Naive thymus-derived CD8-positive, alpha-beta T cell (primary cell): ENCODE measurements at regions not wholly inside any gene's neighbourhood (a gene's known extent, or its start where the extent isn't known, plus 50 kb on each side); places are given as distances from the start of the nearest gene placed in this dataset.

Experiments
- ATAC-seq, 2 donors: fragments of 150-1000 bp; cut with Tn5 transposase in 1 of 2; sonication (Bioruptor Pico), chemical (Tn5 transposase) in 1 of 2; 1 replicate in 1 of 2; 2 replicates in 1 of 2; pipeline ENCODE4 v1.10.0; 2021; ENCODE audit warnings: mild to moderate bottlenecking in 2 of 2, moderate library complexity in 2 of 2
- POLR2A ChIA-PET: fragments of 350-600 bp; sonication (Branson Sonifier 250); formaldehyde crosslinking; loops from one replicate; lab custom pipeline; 2021; ENCODE audit warnings: antibody characterized with exemption; lab: Charles Lee
- DNase-seq, 10 donors: peaks; one replicate each; pipeline versions ENCODE4 v3.0.0 to v3.0.0-alpha.2; 2020 to 2022
- H3K27ac Mint-ChIP-seq, 10 donors: one replicate each; pipeline ENCODE4 v1.8.0; 2020 to 2022; ENCODE audit warnings: mild to moderate bottlenecking in 10 of 10, mixed read lengths in 10 of 10, moderate library complexity in 4 of 10, inconsistent platforms in 1 of 10
- H3K27me3 Mint-ChIP-seq, 5 donors: one replicate each; pipeline ENCODE4 v1.8.0; 2021 to 2022; ENCODE audit warnings: mixed read lengths in 5 of 5
- H3K36me3 Mint-ChIP-seq, 3 donors: one replicate each; pipeline ENCODE4 v1.8.0; 2020 to 2022; ENCODE audit warnings: mixed read lengths in 3 of 3, mild to moderate bottlenecking in 2 of 3, inconsistent platforms in 1 of 3
- H3K4me1 Mint-ChIP-seq, 4 donors: one replicate each; pipeline ENCODE4 v1.8.0; 2021 to 2022; ENCODE audit warnings: mixed read lengths in 4 of 4
- H3K4me3 Mint-ChIP-seq, 10 donors: one replicate each; pipeline ENCODE4 v1.8.0; 2020 to 2022; ENCODE audit warnings: mild to moderate bottlenecking in 10 of 10, mixed read lengths in 10 of 10, moderate library complexity in 6 of 10, inconsistent platforms in 1 of 10
- H3K9me3 Mint-ChIP-seq, 9 donors: one replicate each; pipeline ENCODE4 v1.8.0; 2020 to 2022; ENCODE audit warnings: mixed read lengths in 9 of 9, mild to moderate bottlenecking in 3 of 9, inconsistent platforms in 1 of 9, moderate library complexity in 1 of 9

- peaks cover 1 to 20% (median 8%) of the 10 kb centered on the region in 9 donors for H3K9me3 Mint-ChIP-seq
- POLR2A ChIA-PET: no interaction called here
These were observed 1704.5 kb upstream of the RAG2 start for GRCh38 chr11:38302564-38302963.

GRCh38 chr11:38300570-38300969 is 1702.5 kb upstream of the RAG2 start:
- Mint-ChIP-seq H3K4me1 (no peaks in the 10 kb centered on the region), H3K4me3 (no peak overlapping the region), H3K36me3 (no peaks in the 10 kb centered on the region), H3K27me3 (no peaks in the 10 kb centered on the region), H3K27ac (no peak overlapping the region), H3K9me3 (peaks cover 6 to 24% (median 11%) of the 10 kb centered on the region in 9 donors)
- DNase-seq (no peak), ATAC-seq (no peak)
- POLR2A ChIA-PET: no interaction called here

More at GRCh38 chr11:38302564-38302963, 1704.5 kb upstream of the RAG2 start:
- ATAC-seq: no peak
- H3K36me3 Mint-ChIP-seq: no peaks in the 10 kb centered on the region
- H3K27me3 Mint-ChIP-seq: no peaks in the 10 kb centered on the region
- H3K4me3 Mint-ChIP-seq: no peak overlapping the region
- DNase-seq: no peak
- no peak overlapping the region for H3K27ac Mint-ChIP-seq
- H3K4me1 Mint-ChIP-seq: no peaks in the 10 kb centered on the region

GRCh38 chr11:38296211-38296776 is 1698.3 kb upstream of the RAG2 start:
- DNase-seq (no peak), ATAC-seq (no peak)
- H3K27me3 Mint-ChIP-seq: no peaks in the 10 kb centered on the region
- no peak overlapping the region for H3K4me3 Mint-ChIP-seq
- peaks cover 11 to 33% (median 13%) of the 10 kb centered on the region in 9 donors for H3K9me3 Mint-ChIP-seq
- POLR2A ChIA-PET: no interaction called here
- no peaks in the 10 kb centered on the region for H3K36me3 Mint-ChIP-seq
- H3K27ac Mint-ChIP-seq: no peak overlapping the region
- H3K4me1 Mint-ChIP-seq: no peaks in the 10 kb centered on the region

- H3K4me3 Mint-ChIP-seq: no peak overlapping the region
These were observed 1684.7 kb upstream of the RAG2 start for GRCh38 chr11:38282718-38283117.

GRCh38 chr11:38278457-38279141 is 1680.6 kb upstream of the RAG2 start:
- Mint-ChIP-seq H3K4me3 (no peak overlapping the region), H3K9me3 (peaks cover 0 to 13% (median 2%) of the 10 kb centered on the region in 9 donors), H3K4me1 (no peaks in the 10 kb centered on the region)

More at GRCh38 chr11:38282718-38283117, 1684.7 kb upstream of the RAG2 start:
- Mint-ChIP-seq H3K9me3 (peaks cover 0 to 9% (median 5%) of the 10 kb centered on the region in 9 donors), H3K27me3 (no peaks in the 10 kb centered on the region), H3K36me3 (no peaks in the 10 kb centered on the region), H3K27ac (no peak overlapping the region), H3K4me1 (no peaks in the 10 kb centered on the region)
- ATAC-seq: no peak
- DNase-seq: no peak
- POLR2A ChIA-PET: no interaction called here

GRCh38 chr11:38274031-38274430 is 1676.0 kb upstream of the RAG2 start:
- no peak overlapping the region for H3K4me3 Mint-ChIP-seq
- no peaks in the 10 kb centered on the region for H3K4me1 Mint-ChIP-seq
- no peak for ATAC-seq

More at GRCh38 chr11:38278457-38279141, 1680.6 kb upstream of the RAG2 start:
- ATAC-seq (no peak), DNase-seq (peak in 1 of 10 donors; percentile 8)
- Mint-ChIP-seq H3K27me3 (no peaks in the 10 kb centered on the region), H3K27ac (no peak overlapping the region), H3K36me3 (no peaks in the 10 kb centered on the region)
- POLR2A ChIA-PET: no interaction called here

GRCh38 chr11:38272376-38272775 is 1674.3 kb upstream of the RAG2 start:
- no peak for DNase-seq
- Mint-ChIP-seq H3K9me3 (peaks cover 0 to 20% (median 13%) of the 10 kb centered on the region in 9 donors), H3K4me3 (no peak overlapping the region), H3K27me3 (no peaks in the 10 kb centered on the region), H3K27ac (no peak overlapping the region), H3K4me1 (no peaks in the 10 kb centered on the region), H3K36me3 (no peaks in the 10 kb centered on the region)
- ATAC-seq: no peak
- POLR2A ChIA-PET: no interaction called here

More at GRCh38 chr11:38274031-38274430, 1676.0 kb upstream of the RAG2 start:
- POLR2A ChIA-PET: no interaction called here
- no peak overlapping the region for H3K27ac Mint-ChIP-seq
- H3K27me3 Mint-ChIP-seq: no peaks in the 10 kb centered on the region
- H3K36me3 Mint-ChIP-seq: no peaks in the 10 kb centered on the region
- H3K9me3 Mint-ChIP-seq: peaks cover 0 to 14% (median 10%) of the 10 kb centered on the region in 9 donors
- DNase-seq: no peak

- H3K4me3 Mint-ChIP-seq: no peak overlapping the region
- H3K4me1 Mint-ChIP-seq: no peaks in the 10 kb centered on the region
- peaks cover 0 to 26% (median 12%) of the 10 kb centered on the region in 9 donors for H3K9me3 Mint-ChIP-seq
- DNase-seq: no peak
- POLR2A ChIA-PET: no interaction called here
- H3K36me3 Mint-ChIP-seq: no peaks in the 10 kb centered on the region
- H3K27me3 Mint-ChIP-seq: no peaks in the 10 kb centered on the region
- no peak for ATAC-seq
- no peak overlapping the region for H3K27ac Mint-ChIP-seq
These were observed 1668.7 kb upstream of the RAG2 start for GRCh38 chr11:38266691-38267090.

- no peak overlapping the region for H3K27ac Mint-ChIP-seq
- ATAC-seq: no peak
- no peaks in the 10 kb centered on the region for H3K36me3 Mint-ChIP-seq
- H3K9me3 Mint-ChIP-seq: peaks cover 0 to 22% (median 9%) of the 10 kb centered on the region in 9 donors
- DNase-seq: no peak
- POLR2A ChIA-PET: no interaction called here
- H3K4me3 Mint-ChIP-seq: no peak overlapping the region
- H3K4me1 Mint-ChIP-seq: no peaks in the 10 kb centered on the region
- H3K27me3 Mint-ChIP-seq: no peaks in the 10 kb centered on the region
These were observed 1658.4 kb upstream of the RAG2 start for GRCh38 chr11:38256436-38256835.

GRCh38 chr11:38254913-38255312 is 1656.9 kb upstream of the RAG2 start:
- Mint-ChIP-seq H3K9me3 (peaks cover 0 to 16% (median 0%) of the 10 kb centered on the region in 9 donors), H3K27me3 (no peaks in the 10 kb centered on the region), H3K4me1 (no peaks in the 10 kb centered on the region), H3K4me3 (no peak overlapping the region), H3K36me3 (no peaks in the 10 kb centered on the region), H3K27ac (no peak overlapping the region)
- no peak for DNase-seq
- ATAC-seq: no peak
- POLR2A ChIA-PET: no interaction called here

- Mint-ChIP-seq H3K4me3 (no peak overlapping the region), H3K36me3 (no peaks in the 10 kb centered on the region), H3K4me1 (no peaks in the 10 kb centered on the region), H3K27ac (no peak overlapping the region), H3K9me3 (peaks cover 0 to 10% (median 5%) of the 10 kb centered on the region in 9 donors), H3K27me3 (no peaks in the 10 kb centered on the region)
- DNase-seq: no peak
- no peak for ATAC-seq
- POLR2A ChIA-PET: no interaction called here
These were observed 1654.6 kb upstream of the RAG2 start for GRCh38 chr11:38252620-38253019.

- POLR2A ChIA-PET: no interaction called here
- no peaks in the 10 kb centered on the region for H3K4me1 Mint-ChIP-seq
- no peak for ATAC-seq
- no peaks in the 10 kb centered on the region for H3K36me3 Mint-ChIP-seq
- no peak for DNase-seq
- no peaks in the 10 kb centered on the region for H3K27me3 Mint-ChIP-seq
- no peak overlapping the region for H3K27ac Mint-ChIP-seq
- no peak overlapping the region for H3K4me3 Mint-ChIP-seq
- peaks cover 0 to 13% (median 7%) of the 10 kb centered on the region in 9 donors for H3K9me3 Mint-ChIP-seq
These were observed 1648.4 kb upstream of the RAG2 start for GRCh38 chr11:38246451-38246850.

- H3K27me3 Mint-ChIP-seq: no peaks in the 10 kb centered on the region
- peaks cover 0 to 3% (median 0%) of the 10 kb centered on the region in 3 donors for H3K36me3 Mint-ChIP-seq
- POLR2A ChIA-PET: no interaction called here
- ATAC-seq (no peak), DNase-seq (no peak)
- peaks cover 15 to 57% (median 38%) of the 10 kb centered on the region in 9 donors for H3K9me3 Mint-ChIP-seq
- H3K4me3 Mint-ChIP-seq: no peak overlapping the region
- H3K4me1 Mint-ChIP-seq: no peaks in the 10 kb centered on the region
- no peak overlapping the region for H3K27ac Mint-ChIP-seq
These were observed 1628.6 kb upstream of the RAG2 start for GRCh38 chr11:38226684-38227083.
